Liver (tissue), 8 donors: ENCODE measurements at regions not wholly inside any gene's neighbourhood (a gene's known extent, or its start where the extent isn't known, plus 50 kb on each side); places are given as distances from the start of the nearest gene placed in this dataset.

Experiments
- DNase-seq: peaks from one replicate; pipeline ENCODE4 v3.0.0-alpha.2; 2017; ENCODE audit warnings: low spot score
- H3K27ac ChIP-seq, 2 donors: one replicate each; pipeline ENCODE4 v1.7.0; 2013; ENCODE audit warnings: inconsistent platforms in 2 of 2, low read length in 2 of 2, control low read depth in 1 of 2, low read depth in 1 of 2, mild to moderate bottlenecking in 1 of 2
- H3K27me3 ChIP-seq, 4 donors: one replicate each; pipeline versions ENCODE4 v1.6.1 to v1.7.0; 2013; ENCODE audit warnings: low read length in 3 of 4, inconsistent platforms in 1 of 4, mild to moderate bottlenecking in 1 of 4, moderate library complexity in 1 of 4; ENCODE audit not compliant: control insufficient read depth in 4 of 4, insufficient read depth in 4 of 4
- H3K36me3 ChIP-seq, 4 donors: one replicate each; pipeline versions ENCODE4 v1.6.1 to v1.7.0; 2013; ENCODE audit warnings: low read length in 3 of 4, mild to moderate bottlenecking in 3 of 4, low read depth in 1 of 4, moderate library complexity in 1 of 4; ENCODE audit not compliant: control insufficient read depth in 4 of 4, insufficient read depth in 3 of 4
- H3K4me1 ChIP-seq, 4 donors: one replicate each; pipeline versions ENCODE4 v1.6.1 to v1.7.0; 2013; ENCODE audit warnings: low read length in 3 of 4, mild to moderate bottlenecking in 3 of 4, moderate library complexity in 1 of 4; ENCODE audit not compliant: control insufficient read depth in 4 of 4, insufficient read depth in 4 of 4
- H3K4me3 ChIP-seq, 3 donors: one replicate each; pipeline versions ENCODE4 v1.6.1 to v1.7.0; 2013; ENCODE audit warnings: low read length in 3 of 3, control low read depth in 1 of 3, low read depth in 1 of 3, mild to moderate bottlenecking in 1 of 3
- H3K9ac ChIP-seq, 2 donors: one replicate each; pipeline ENCODE4 v1.7.0; 2013; ENCODE audit warnings: low read length in 2 of 2, mild to moderate bottlenecking in 2 of 2, moderate library complexity in 2 of 2, control low read depth in 1 of 2, low read depth in 1 of 2
- H3K9me3 ChIP-seq, 4 donors: one replicate each; pipeline versions ENCODE4 v1.6.1 to v1.7.0; 2013; ENCODE audit warnings: low read length in 3 of 4; ENCODE audit not compliant: control insufficient read depth in 4 of 4
- EGR1 ChIP-seq, 2 donors: IDR thresholded peaks; 2 replicates each; pipeline ENCODE4 v1.6.1; 2016 to 2018; ENCODE audit warnings: antibody characterized with exemption in 2 of 2, low read depth in 2 of 2
- FOXA1 ChIP-seq: IDR thresholded peaks from 2 replicates; pipeline ENCODE4 v1.6.1; 2016; ENCODE audit warnings: antibody characterized with exemption
- HNF4G ChIP-seq: IDR thresholded peaks from 2 replicates; pipeline ENCODE4 v1.6.1; 2016; ENCODE audit warnings: antibody characterized with exemption
- JUND ChIP-seq, 2 donors: IDR thresholded peaks; 2 replicates each; pipeline ENCODE4 v1.6.1; 2016; ENCODE audit warnings: antibody characterized with exemption in 2 of 2
- SP1 ChIP-seq: IDR thresholded peaks from 2 replicates; pipeline ENCODE4 v1.6.1; 2018; ENCODE audit warnings: antibody characterized with exemption, mild to moderate bottlenecking
- TAF1 ChIP-seq: conservative IDR thresholded peaks from 2 replicates; pipeline ENCODE4 v1.6.1; 2016; ENCODE audit warnings: antibody characterized with exemption, mild to moderate bottlenecking
- YY1 ChIP-seq: IDR thresholded peaks from 2 replicates; pipeline ENCODE4 v1.6.1; 2016; ENCODE audit warnings: antibody characterized with exemption, mild to moderate bottlenecking
- WGBS: extraction: QIAGEN DNeasy Blood & Tissue Kit; methylation state at CpG from one replicate; pipeline ENCODE4 v1.1.7; 2013; 5-methylcytosine and 5-hydroxymethylcytosine counted together
- TF ChIP-seq, protein P1 (sequence below): IDR thresholded peaks from 2 replicates; pipeline ENCODE4 v1.6.1; 2016; ENCODE audit warnings: antibody characterized with exemption
- TF ChIP-seq, protein P2 (sequence below): fragments of 150-350 bp; IDR thresholded peaks from 2 replicates; pipeline ENCODE4 v1.5.1; 2017; ENCODE audit warnings: improper control_type of control experiment, low read depth, low read length; ENCODE audit not compliant: missing input control
- TF ChIP-seq, protein P3 (sequence below): IDR thresholded peaks from 2 replicates; pipeline ENCODE4 v1.6.1; 2016; ENCODE audit warnings: antibody characterized with exemption
- TF ChIP-seq, protein P4 (sequence below): IDR thresholded peaks from 2 replicates; pipeline ENCODE4 v1.6.1; 2016; ENCODE audit warnings: antibody characterized with exemption
- TF ChIP-seq, protein P5 (sequence below): IDR thresholded peaks from 2 replicates; pipeline ENCODE4 v1.6.1; 2016; ENCODE audit warnings: antibody characterized with exemption, mild to moderate bottlenecking
- donor health status: healthy.
- donor health status: healthy.
- donor health status: healthy.
- donor health status: healthy.
- donor health status: healthy.

DNA sequence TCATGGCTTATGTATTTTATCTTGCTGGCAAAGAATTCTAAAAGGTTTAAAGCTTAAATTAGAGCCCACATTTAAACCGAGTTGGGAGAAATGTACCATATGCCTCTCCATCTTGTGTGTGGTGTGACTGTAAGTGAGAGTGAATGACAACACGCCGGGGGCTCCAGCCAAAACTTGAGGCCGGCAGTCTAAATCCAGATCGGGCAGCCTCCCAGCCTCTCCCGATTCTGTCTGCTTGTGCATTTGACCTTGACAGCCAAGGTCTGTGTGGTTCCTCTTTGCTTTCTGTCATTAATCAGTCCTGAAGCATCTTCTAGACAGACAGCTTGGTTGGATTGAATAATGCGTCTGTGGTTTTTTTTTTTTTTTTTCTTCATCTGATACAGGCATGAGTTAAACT is 1093.2 kb upstream of the EEF2KMT start (continued):
- TF ChIP-seq, protein P1, sequence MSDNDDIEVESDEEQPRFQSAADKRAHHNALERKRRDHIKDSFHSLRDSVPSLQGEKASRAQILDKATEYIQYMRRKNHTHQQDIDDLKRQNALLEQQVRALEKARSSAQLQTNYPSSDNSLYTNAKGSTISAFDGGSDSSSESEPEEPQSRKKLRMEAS, result no peak
- TF ChIP-seq FOXA1 (no peak), EGR1 (IDR thresholded peaks at IDR 0.05; ENCODE audit: low read depth in 2 of 2) (no peak), TAF1 (no peak), JUND (IDR thresholded peaks at IDR 0.05) (no peak)
- TF ChIP-seq, protein P2, sequence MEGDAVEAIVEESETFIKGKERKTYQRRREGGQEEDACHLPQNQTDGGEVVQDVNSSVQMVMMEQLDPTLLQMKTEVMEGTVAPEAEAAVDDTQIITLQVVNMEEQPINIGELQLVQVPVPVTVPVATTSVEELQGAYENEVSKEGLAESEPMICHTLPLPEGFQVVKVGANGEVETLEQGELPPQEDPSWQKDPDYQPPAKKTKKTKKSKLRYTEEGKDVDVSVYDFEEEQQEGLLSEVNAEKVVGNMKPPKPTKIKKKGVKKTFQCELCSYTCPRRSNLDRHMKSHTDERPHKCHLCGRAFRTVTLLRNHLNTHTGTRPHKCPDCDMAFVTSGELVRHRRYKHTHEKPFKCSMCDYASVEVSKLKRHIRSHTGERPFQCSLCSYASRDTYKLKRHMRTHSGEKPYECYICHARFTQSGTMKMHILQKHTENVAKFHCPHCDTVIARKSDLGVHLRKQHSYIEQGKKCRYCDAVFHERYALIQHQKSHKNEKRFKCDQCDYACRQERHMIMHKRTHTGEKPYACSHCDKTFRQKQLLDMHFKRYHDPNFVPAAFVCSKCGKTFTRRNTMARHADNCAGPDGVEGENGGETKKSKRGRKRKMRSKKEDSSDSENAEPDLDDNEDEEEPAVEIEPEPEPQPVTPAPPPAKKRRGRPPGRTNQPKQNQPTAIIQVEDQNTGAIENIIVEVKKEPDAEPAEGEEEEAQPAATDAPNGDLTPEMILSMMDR, result no peak

DNA sequence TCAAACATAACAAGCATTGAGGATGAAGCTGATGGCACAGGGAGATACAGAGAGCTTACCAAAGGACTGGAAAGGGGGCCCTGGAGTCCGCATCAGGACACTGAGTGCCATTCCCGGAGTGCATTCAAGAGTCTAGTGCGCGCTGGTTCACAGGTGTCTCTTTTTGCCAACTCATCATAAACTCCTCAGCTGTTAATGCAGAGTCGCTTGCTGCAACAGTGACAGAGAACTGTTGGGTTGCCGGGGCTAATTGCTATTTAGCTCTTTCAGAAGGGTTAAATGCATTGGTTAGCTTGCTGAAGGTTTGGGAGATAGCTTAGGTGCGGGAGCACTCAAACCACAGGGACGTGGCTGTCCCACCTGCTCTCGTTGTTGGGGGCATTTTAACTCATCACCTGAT is 1091.6 kb upstream of the EEF2KMT start:
- 73% methylated on average over 9 of the region's 9 CpGs for WGBS
- H3K36me3 ChIP-seq, result no peaks in the 10 kb centered on the region
- no peak for DNase-seq

DNA sequence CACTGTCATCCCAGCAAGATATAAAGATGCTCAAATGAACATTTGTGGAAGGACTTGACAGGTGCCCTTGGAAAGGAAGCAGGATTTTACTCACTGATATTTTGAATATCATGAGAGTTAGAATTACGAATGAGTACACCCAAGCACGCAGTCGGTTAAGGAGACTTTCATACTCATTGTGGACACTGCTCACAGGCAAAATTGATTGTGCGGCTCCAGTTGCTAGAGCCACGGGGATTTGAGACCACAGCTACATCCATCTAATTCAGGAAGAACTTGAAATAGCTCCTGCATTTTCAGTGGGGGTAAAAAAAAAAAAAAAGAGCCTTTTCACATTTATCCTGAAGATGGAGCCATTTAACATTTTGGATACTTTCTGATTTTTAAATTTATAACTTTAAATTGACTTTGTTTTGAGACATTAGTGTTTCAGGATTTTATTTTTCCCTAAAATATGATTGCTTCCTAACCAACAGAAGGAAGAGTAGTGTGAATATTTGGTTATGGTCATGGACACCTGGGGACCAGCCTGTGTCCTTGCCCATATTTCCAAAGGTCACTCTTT is 1080.1 kb upstream of the EEF2KMT start:
- DNase-seq, result no peak
- TF ChIP-seq JUND (IDR thresholded peaks at IDR 0.05) (no peak), YY1 (no peak), SP1 (no peak), EGR1 (IDR thresholded peaks at IDR 0.05; ENCODE audit: low read depth in 2 of 2) (no peak), HNF4G (no peak)
- TF ChIP-seq, protein P3, sequence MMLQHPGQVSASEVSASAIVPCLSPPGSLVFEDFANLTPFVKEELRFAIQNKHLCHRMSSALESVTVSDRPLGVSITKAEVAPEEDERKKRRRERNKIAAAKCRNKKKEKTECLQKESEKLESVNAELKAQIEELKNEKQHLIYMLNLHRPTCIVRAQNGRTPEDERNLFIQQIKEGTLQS, result no peak
- TF ChIP-seq, protein P4, sequence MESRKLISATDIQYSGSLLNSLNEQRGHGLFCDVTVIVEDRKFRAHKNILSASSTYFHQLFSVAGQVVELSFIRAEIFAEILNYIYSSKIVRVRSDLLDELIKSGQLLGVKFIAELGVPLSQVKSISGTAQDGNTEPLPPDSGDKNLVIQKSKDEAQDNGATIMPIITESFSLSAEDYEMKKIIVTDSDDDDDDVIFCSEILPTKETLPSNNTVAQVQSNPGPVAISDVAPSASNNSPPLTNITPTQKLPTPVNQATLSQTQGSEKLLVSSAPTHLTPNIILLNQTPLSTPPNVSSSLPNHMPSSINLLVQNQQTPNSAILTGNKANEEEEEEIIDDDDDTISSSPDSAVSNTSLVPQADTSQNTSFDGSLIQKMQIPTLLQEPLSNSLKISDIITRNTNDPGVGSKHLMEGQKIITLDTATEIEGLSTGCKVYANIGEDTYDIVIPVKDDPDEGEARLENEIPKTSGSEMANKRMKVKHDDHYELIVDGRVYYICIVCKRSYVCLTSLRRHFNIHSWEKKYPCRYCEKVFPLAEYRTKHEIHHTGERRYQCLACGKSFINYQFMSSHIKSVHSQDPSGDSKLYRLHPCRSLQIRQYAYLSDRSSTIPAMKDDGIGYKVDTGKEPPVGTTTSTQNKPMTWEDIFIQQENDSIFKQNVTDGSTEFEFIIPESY, result no peak
- TF ChIP-seq, protein P1, result no peak

More for the DNA sequence above, 1091.6 kb upstream of the EEF2KMT start:
- no peak overlapping the region for H3K9ac ChIP-seq
- H3K27ac ChIP-seq, result no peak overlapping the region
- peaks cover 0 to 2% (median 0%) of the 10 kb centered on the region in 4 donors for H3K9me3 ChIP-seq
- TF ChIP-seq TAF1 (no peak), JUND (IDR thresholded peaks at IDR 0.05) (no peak), EGR1 (IDR thresholded peaks at IDR 0.05; ENCODE audit: low read depth in 2 of 2) (no peak)
- TF ChIP-seq, protein P4, result no peak
- TF ChIP-seq, protein P5, sequence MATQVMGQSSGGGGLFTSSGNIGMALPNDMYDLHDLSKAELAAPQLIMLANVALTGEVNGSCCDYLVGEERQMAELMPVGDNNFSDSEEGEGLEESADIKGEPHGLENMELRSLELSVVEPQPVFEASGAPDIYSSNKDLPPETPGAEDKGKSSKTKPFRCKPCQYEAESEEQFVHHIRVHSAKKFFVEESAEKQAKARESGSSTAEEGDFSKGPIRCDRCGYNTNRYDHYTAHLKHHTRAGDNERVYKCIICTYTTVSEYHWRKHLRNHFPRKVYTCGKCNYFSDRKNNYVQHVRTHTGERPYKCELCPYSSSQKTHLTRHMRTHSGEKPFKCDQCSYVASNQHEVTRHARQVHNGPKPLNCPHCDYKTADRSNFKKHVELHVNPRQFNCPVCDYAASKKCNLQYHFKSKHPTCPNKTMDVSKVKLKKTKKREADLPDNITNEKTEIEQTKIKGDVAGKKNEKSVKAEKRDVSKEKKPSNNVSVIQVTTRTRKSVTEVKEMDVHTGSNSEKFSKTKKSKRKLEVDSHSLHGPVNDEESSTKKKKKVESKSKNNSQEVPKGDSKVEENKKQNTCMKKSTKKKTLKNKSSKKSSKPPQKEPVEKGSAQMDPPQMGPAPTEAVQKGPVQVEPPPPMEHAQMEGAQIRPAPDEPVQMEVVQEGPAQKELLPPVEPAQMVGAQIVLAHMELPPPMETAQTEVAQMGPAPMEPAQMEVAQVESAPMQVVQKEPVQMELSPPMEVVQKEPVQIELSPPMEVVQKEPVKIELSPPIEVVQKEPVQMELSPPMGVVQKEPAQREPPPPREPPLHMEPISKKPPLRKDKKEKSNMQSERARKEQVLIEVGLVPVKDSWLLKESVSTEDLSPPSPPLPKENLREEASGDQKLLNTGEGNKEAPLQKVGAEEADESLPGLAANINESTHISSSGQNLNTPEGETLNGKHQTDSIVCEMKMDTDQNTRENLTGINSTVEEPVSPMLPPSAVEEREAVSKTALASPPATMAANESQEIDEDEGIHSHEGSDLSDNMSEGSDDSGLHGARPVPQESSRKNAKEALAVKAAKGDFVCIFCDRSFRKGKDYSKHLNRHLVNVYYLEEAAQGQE, result no peak
- no peak overlapping the region for H3K4me3 ChIP-seq
- H3K27me3 ChIP-seq, result no peaks in the 10 kb centered on the region
- H3K4me1 ChIP-seq, result no peaks in the 10 kb centered on the region

More for the DNA sequence above, 1080.1 kb upstream of the EEF2KMT start:
- no peaks in the 10 kb centered on the region for H3K4me1 ChIP-seq
- WGBS, result 72% methylated on average over 5 of the region's 5 CpGs
- H3K36me3 ChIP-seq, result no peaks in the 10 kb centered on the region
- no peak overlapping the region for H3K9ac ChIP-seq
- no peak overlapping the region for H3K4me3 ChIP-seq
- H3K9me3 ChIP-seq, result no peaks in the 10 kb centered on the region
- no peak overlapping the region for H3K27ac ChIP-seq
- H3K27me3 ChIP-seq, result no peaks in the 10 kb centered on the region
